Stimulated activated CD4-positive, alpha-beta T cell treated with anti-CD3 and anti-CD28 coated beads, TNF-alpha, amount 100 ng/mL, for 1 hour (primary cell): ENCODE measurements at regions not wholly inside any gene's neighbourhood (a gene's known extent, or its start where the extent isn't known, plus 50 kb on each side); places are given as distances from the start of the nearest gene placed in this dataset.

Experiments
- DNase-seq, 3 donors: peaks; one replicate each; pipeline ENCODE4 v3.0.0-alpha.2; 2020; ENCODE audit warnings: low read depth in 3 of 3, low spot score in 1 of 3

DNA sequence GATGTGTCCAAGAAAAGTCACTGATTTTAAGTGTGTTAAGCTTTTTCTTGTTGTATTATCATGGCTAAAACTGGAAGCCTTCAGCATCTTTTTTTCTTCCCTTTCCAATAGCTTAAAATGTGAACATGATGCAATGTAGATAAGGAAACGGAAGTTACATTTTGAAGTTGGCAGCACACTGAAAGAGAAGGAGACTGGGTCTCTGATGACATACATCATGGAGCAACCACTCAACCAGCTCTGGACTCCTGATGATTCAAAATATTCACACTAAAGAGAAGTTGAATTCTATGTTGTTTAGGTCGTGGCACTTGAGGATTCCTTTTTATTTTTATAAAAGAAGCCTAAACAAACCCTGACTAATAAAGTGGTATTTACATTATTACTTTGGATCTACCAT is 488.3 kb upstream of the ALCAM start:
- no peak for DNase-seq

DNA sequence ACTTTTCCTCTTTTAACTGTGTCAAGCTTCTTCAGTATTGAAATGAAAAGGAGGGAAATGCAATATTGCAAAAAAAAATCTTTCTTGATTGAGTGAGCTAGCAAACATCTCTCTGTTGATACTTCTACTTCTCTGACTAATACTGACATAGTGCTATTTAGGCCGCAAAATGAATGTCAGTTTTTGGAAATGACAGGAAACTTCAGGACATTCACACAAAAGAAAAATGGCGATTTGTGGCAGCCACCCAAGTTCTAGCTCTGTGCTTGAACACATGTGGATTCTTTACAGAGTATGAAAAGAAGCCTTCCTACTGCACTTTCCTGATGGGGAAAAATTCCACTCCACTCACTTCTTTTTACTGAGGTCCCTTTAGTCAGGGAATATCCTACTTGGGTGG is 486.8 kb upstream of the ALCAM start:
- DNase-seq = no peak

GRCh38 chr3:104885214-104885814 is 481.4 kb upstream of the ALCAM start:
- no peak for DNase-seq

DNA sequence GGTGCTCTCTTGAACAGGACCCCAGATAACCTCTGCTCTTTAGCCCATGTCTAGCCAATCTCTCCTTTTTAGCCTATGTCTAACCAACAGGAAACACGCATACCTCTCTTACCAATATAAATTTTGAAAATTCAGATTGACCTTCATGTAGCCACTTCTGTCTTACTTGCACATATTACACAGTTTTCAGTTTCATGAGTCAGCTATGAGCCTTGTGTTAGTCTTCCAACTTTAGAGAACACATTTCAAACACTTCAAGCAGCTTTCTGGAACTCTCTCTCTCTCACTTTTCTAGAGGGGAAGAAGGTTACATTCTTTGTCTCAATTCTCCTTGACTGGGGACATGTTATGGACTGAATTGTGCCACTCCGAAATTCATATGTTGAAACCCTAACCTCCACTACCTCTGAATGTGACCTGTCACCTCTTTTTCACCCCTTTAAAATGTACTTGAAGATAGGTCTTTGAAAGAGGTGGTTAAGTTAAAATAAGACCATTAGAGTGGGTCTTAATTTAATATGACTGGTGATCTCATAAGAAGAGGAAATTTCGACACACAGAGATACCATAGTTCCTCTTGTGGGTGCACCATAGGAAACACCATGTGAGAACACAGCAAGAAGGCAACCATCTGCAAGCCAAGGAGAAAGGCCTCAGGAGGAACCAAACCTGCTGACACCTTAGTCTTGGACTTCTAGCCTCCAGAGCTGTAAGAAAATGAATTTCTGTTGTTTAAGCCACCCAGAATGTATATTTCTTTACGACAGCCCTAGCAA is 480.3 kb upstream of the ALCAM start:
- no peak for DNase-seq

DNA sequence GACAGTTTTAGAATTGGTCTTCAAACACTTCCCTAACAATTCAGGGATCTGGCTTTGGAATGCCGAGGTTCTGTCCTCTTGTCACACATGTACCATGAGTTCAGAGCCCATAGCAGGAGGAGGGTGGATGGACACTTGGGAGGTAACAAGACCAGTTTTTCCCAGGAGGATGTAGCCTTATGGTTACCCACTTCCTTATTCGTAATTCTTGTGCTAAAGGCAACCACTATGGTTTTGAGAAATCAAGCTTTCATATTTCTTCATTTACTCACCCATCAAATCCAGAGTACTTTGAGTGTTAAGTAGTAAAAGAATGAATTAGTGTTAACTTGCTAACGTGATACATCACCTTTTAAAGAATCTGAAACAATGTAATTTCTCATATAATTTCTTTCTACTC is 479.6 kb upstream of the ALCAM start:
- DNase-seq = no peak

- DNase-seq = no peak
These were observed 479.1 kb upstream of the ALCAM start for GRCh38 chr3:104887619-104888018.

DNA sequence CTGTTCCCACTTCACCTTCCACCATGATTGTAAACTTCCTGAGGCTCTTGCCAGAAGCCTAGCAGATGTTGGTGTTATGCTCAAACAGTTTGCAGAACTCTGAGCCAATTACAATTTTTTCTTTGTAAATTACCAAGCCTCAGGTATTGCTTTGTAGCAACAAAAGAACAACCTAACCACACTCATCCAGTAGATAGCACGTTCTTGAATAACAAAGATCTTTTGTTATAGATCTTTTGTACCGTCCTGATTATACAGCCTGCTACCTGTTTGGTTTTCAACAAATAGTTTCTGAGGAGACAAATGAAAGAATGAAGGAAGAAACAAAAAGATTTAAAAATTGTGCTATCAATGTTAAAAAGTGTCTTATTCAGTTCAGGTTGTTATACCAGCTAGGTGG is 474.7 kb upstream of the ALCAM start:
- no peak for DNase-seq

GRCh38 chr3:104896624-104897023 is 470.1 kb upstream of the ALCAM start:
- no peak for DNase-seq

- DNase-seq = no peak
These were observed 465.3 kb upstream of the ALCAM start for GRCh38 chr3:104901396-104901795.

- no peak for DNase-seq
These were observed 463.6 kb upstream of the ALCAM start for GRCh38 chr3:104903064-104903463.

DNA sequence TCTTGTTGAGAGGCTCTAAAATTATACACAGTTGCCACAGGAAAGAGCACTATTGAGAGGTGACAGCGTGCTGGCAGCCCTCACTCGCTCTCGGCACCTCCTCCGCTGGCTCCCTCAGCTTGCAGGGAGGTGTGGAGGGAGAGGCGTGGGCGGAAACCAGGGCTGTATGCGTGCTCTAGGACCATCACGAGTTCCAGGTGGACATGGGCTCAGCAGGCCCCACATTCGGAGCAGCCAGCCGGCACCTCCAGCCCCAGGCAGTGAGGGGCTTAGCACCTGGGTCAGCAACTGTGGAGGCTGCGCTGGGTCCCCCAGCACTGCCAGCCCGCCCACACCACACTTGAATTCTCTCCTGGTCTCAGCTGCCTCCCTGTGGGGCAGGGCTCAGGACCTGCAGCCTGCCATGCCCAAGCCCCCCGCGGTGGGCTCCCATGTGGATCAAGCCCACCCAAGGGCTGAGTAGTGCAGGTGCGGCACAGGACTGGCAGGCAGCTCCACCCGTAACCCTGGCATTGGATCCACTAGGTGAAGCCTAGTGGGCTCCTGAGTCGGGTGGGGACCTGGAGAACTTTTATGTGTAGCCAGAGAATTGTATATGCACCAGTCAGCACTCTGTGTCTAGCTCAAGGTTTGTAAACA is 460.6 kb upstream of the ALCAM start:
- DNase-seq = no peak

DNA sequence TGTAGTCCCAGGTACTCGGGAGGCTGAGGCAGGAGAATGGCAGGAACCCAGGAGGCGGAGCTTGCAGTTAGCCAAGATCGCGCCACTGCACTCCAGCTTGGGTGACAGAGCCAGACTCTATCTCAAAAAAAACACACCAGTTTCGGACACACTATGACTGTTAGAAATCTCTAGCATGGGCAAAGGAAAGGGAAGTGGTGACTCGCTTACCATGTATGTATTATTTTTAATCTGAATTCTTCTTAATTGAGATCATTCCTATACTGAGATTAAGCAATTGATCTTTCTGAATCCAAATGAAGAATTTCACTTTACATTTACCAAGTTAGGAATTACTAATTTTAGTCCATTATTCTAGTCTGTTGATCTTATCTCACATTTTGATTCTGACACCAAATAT is 459.2 kb upstream of the ALCAM start:
- DNase-seq = no peak

GRCh38 chr3:104908761-104909160 is 457.9 kb upstream of the ALCAM start:
- no peak for DNase-seq

GRCh38 chr3:104909198-104909597 is 457.5 kb upstream of the ALCAM start:
- no peak for DNase-seq

DNA sequence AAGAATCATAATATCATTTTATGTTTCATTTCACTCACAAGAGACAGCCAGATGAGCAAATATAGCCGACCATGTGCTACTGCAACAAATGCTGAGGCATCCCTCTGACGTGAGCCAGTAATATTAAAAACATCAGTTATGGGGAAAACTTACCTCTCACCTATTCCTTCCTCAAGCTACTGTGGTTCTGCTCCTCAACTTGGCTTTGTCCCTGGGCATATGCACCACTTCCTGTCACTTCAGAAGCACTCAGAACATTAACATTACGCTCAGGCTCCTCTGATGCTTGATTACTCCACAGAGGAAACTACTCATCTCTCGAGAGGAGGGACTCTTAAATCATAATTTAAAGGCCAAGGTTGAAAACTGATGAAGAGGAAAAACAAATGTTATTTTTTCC is 457.0 kb upstream of the ALCAM start:
- DNase-seq = no peak

GRCh38 chr3:104911376-104911775 is 455.3 kb upstream of the ALCAM start:
- no peak for DNase-seq

- no peak for DNase-seq
These were observed 449.7 kb upstream of the ALCAM start for GRCh38 chr3:104916971-104917370.

GRCh38 chr3:104920512-104920911 is 446.2 kb upstream of the ALCAM start:
- no peak for DNase-seq

DNA sequence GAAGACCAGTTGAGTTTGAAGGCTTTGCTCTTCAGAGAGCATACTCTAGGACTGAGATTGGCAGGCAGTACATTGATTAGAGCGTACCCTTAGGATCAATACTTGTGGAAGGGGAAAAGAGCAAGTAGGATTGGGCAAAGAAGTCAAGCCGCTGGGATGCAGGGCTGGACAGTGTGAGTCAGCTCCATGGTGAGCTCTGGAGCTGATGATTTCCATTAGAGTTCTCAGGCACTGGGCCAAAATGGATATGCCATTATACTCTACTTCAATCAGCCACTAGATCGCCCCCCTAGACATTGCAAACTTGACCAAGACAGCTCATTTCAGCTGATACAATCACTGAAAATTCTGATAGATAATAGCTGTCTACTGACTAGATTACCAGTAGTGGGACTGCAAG is 432.7 kb upstream of the ALCAM start:
- DNase-seq = no peak

DNA sequence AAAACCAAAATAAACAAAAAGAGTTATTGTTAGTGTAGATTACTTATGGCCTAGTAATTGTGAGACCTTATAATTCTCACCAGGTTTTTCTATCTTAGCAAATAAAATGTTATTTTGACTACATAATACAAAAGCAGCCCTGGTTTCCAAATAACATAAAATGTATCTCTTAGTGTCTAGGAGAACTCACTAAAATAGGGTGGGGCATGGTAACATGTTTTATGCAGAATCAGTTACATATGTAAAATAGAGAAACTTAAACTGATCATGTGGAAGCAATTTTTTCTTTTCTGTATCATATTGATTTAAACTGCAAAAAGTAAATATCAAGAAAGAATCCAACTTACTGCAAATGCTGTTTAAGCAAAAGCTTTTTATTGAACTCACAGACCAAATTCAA is 431.1 kb upstream of the ALCAM start:
- no peak for DNase-seq

- no peak for DNase-seq
These were observed 427.5 kb upstream of the ALCAM start for GRCh38 chr3:104939196-104939595.

GRCh38 chr3:104941785-104942184 is 424.9 kb upstream of the ALCAM start:
- DNase-seq = no peak

DNA sequence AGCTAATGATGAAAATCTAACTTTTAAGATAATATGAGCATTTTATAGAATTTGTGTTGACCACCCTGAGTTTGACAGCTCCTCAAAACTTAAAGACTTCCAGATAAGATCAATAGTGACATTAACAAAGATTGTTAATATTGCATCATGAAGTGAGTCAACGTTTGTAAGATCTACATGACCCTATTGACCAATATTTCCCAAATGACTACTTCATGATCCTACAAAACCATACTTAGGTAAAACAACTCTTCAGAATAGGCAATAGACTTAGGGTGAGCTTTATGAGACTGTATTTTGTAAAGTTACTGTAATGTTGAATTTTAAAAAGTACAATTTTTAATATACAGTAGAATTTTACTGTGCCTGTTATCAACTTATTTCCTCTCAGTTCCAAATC is 422.7 kb upstream of the ALCAM start:
- DNase-seq = no peak
